Astrocyte (in vitro differentiated cells and primary cell): ENCODE measurements at regions not wholly inside any gene's neighbourhood (a gene's known extent, or its start where the extent isn't known, plus 50 kb on each side); places are given as distances from the start of the nearest gene placed in this dataset.

Experiments
- CTCF ChIP-seq: IDR thresholded peaks from 2 replicates; pipeline ENCODE4 v1.5.1; 2011; ENCODE audit warnings: low read depth, mild to moderate bottlenecking, inconsistent platforms, low read length, moderate library complexity; ENCODE audit not compliant: insufficient read depth
- EZH2 ChIP-seq: IDR thresholded peaks from 2 replicates; pipeline ENCODE4 v1.6.1; 2012; ENCODE audit warnings: mild to moderate bottlenecking, low read length, inconsistent platforms; ENCODE audit not compliant: insufficient read depth

- TF ChIP-seq CTCF (no peak), EZH2 (no peak)
Measured at GRCh38 chr11:71304491-71304890, 52.1 kb upstream of the SHANK2 start.
